H9 (cell line): ENCODE measurements at regions not wholly inside any gene's neighbourhood (a gene's known extent, or its start where the extent isn't known, plus 50 kb on each side); places are given as distances from the start of the nearest gene placed in this dataset.

ENCODE experiments used
- DNase-seq: peaks from one replicate; pipeline ENCODE4 v3.0.0-alpha.2; 2017
- H2AFZ ChIP-seq: one replicate; pipeline ENCODE4 v1.6.1; 2013; ENCODE audit warnings: mild to moderate bottlenecking, low read length, control low read depth, moderate library complexity
- H2AK5ac ChIP-seq: 2 replicates; pipeline ENCODE4 v1.6.1; 2013; ENCODE audit warnings: low read length, control low read depth, mixed read lengths; ENCODE audit not compliant: insufficient read length
- H2BK120ac ChIP-seq: one replicate; pipeline ENCODE4 v1.6.1; 2013; ENCODE audit warnings: low read depth, mild to moderate bottlenecking, low read length, control low read depth, inconsistent platforms; ENCODE audit not compliant: poor library complexity, severe bottlenecking
- H2BK12ac ChIP-seq: 2 replicates; pipeline ENCODE4 v1.6.1; 2013; ENCODE audit warnings: low read length, control low read depth, mixed read lengths, low read depth; ENCODE audit not compliant: insufficient read length
- H2BK15ac ChIP-seq: 2 replicates; pipeline ENCODE4 v1.6.1; 2013; ENCODE audit warnings: low read depth, low read length, control low read depth
- H2BK20ac ChIP-seq: one replicate; pipeline ENCODE4 v1.6.1; 2013; ENCODE audit warnings: low read depth, mild to moderate bottlenecking, low read length, control low read depth, inconsistent platforms; ENCODE audit not compliant: poor library complexity, severe bottlenecking
- H2BK5ac ChIP-seq: 2 replicates; pipeline ENCODE4 v1.6.1; 2013; ENCODE audit warnings: low read length, control low read depth, mixed read lengths; ENCODE audit not compliant: insufficient read length
- H3K14ac ChIP-seq: 2 replicates; pipeline ENCODE4 v1.6.1; 2013; ENCODE audit warnings: low read length, control low read depth; ENCODE audit not compliant: insufficient read depth
- H3K18ac ChIP-seq: 2 replicates; pipeline ENCODE4 v1.6.1; 2013; ENCODE audit warnings: low read depth, mild to moderate bottlenecking, mixed read lengths, low read length, control low read depth; ENCODE audit not compliant: insufficient read length
- H3K23ac ChIP-seq: 2 replicates; pipeline ENCODE4 v1.6.1; 2013; ENCODE audit warnings: low read length, control low read depth, mixed read lengths, low read depth; ENCODE audit not compliant: insufficient read length
- H3K23me2 ChIP-seq: 2 replicates; pipeline ENCODE4 v1.6.1; 2013; ENCODE audit warnings: low read depth, mild to moderate bottlenecking, mixed read lengths, low read length, control low read depth; ENCODE audit not compliant: insufficient read length, poor library complexity, severe bottlenecking
- H3K27ac ChIP-seq: 2 replicates; pipeline ENCODE4 v1.5.1; 2013; ENCODE audit warnings: low read length, control low read depth, mixed read lengths, low read depth; ENCODE audit not compliant: insufficient read length
- H3K27me3 ChIP-seq: 2 replicates; pipeline ENCODE4 v1.6.1; 2013; ENCODE audit warnings: low read length, control low read depth, inconsistent platforms; ENCODE audit not compliant: insufficient read depth
- H3K4ac ChIP-seq: 2 replicates; pipeline ENCODE4 v1.6.1; 2013; ENCODE audit warnings: low read depth, mild to moderate bottlenecking, control low read depth, inconsistent platforms, low read length, moderate library complexity
- H3K4me1 ChIP-seq: 2 replicates; pipeline ENCODE4 v1.6.1; 2013; ENCODE audit warnings: low read length, control low read depth, inconsistent platforms; ENCODE audit not compliant: insufficient read depth
- H3K4me2 ChIP-seq: 2 replicates; pipeline ENCODE4 v1.6.1; 2013; ENCODE audit warnings: low read length, control low read depth, mixed read lengths; ENCODE audit not compliant: insufficient read length, insufficient read depth
- H3K56ac ChIP-seq: 2 replicates; pipeline ENCODE4 v1.6.1; 2013; ENCODE audit warnings: low read depth, mild to moderate bottlenecking, mixed read lengths, low read length, control low read depth; ENCODE audit not compliant: insufficient read length
- H3K79me1 ChIP-seq: 2 replicates; pipeline ENCODE4 v1.6.1; 2013; ENCODE audit warnings: low read depth, mild to moderate bottlenecking, moderate library complexity, low read length, control low read depth, inconsistent platforms; ENCODE audit not compliant: insufficient read depth, poor library complexity, severe bottlenecking
- H3K79me2 ChIP-seq: 2 replicates; pipeline ENCODE4 v1.6.1; 2013; ENCODE audit warnings: low read length, control low read depth, inconsistent platforms; ENCODE audit not compliant: insufficient read depth
- H3K9ac ChIP-seq: 2 replicates; pipeline ENCODE4 v1.6.1; 2013; ENCODE audit warnings: low read length, control low read depth, mixed read lengths; ENCODE audit not compliant: insufficient read length; ENCODE audit errors: extremely low read depth
- H3K9me3 ChIP-seq: one replicate; pipeline ENCODE4 v1.6.1; 2013; ENCODE audit warnings: low read depth, low read length, inconsistent platforms; ENCODE audit not compliant: control insufficient read depth
- H3T11ph ChIP-seq: one replicate; pipeline ENCODE4 v1.6.1; 2013; ENCODE audit warnings: mild to moderate bottlenecking, low read length, control low read depth, inconsistent platforms
- H4K20me1 ChIP-seq: one replicate; pipeline ENCODE4 v1.6.1; 2013; ENCODE audit not compliant: control insufficient read depth, insufficient read length, insufficient read depth
- H4K5ac ChIP-seq: 2 replicates; pipeline ENCODE4 v1.6.1; 2013; ENCODE audit warnings: low read depth, mild to moderate bottlenecking, mixed read lengths, low read length, control low read depth; ENCODE audit not compliant: insufficient read length
- H4K8ac ChIP-seq: replicated peaks from 2 replicates; pipeline ENCODE4 v1.6.1; 2013; ENCODE audit warnings: low read length, control low read depth, mixed read lengths, low read depth; ENCODE audit not compliant: insufficient read length
- H4K91ac ChIP-seq: 2 replicates; pipeline ENCODE4 v1.6.1; 2013; ENCODE audit warnings: low read depth, mild to moderate bottlenecking, moderate library complexity, mixed read lengths, low read length, control low read depth; ENCODE audit not compliant: insufficient read length
- H3K27ac Mint-ChIP-seq, 3 experiments: 2 replicates in 2 of 3; 3 replicates in 1 of 3; pipeline ENCODE4 v1.8.0; 2020 to 2021; ENCODE audit warnings: mixed read lengths in 3 of 3, mild to moderate bottlenecking in 1 of 3, moderate library complexity in 1 of 3
- H3K27me3 Mint-ChIP-seq: 2 replicates; pipeline ENCODE4 v1.8.0; 2021; ENCODE audit warnings: low read depth, mild to moderate bottlenecking, moderate library complexity, mixed read lengths
- H3K36me3 Mint-ChIP-seq, 3 experiments: 2 replicates in 2 of 3; 3 replicates in 1 of 3; pipeline ENCODE4 v1.8.0; 2020 to 2021; ENCODE audit warnings: low read depth in 3 of 3, mixed read lengths in 3 of 3; ENCODE audit not compliant: insufficient read depth in 1 of 3
- H3K4me1 Mint-ChIP-seq, 2 experiments: 2 replicates each; pipeline ENCODE4 v1.8.0; 2020; ENCODE audit warnings: mixed read lengths in 2 of 2
- H3K4me3 Mint-ChIP-seq, 2 experiments: 2 replicates in 1 of 2; 3 replicates in 1 of 2; pipeline ENCODE4 v1.8.0; 2020 to 2021; ENCODE audit warnings: mild to moderate bottlenecking in 2 of 2, mixed read lengths in 2 of 2, moderate library complexity in 1 of 2
- H3K9me3 Mint-ChIP-seq, 2 experiments: 2 replicates in 1 of 2; 3 replicates in 1 of 2; pipeline ENCODE4 v1.8.0; 2020; ENCODE audit warnings: mild to moderate bottlenecking in 2 of 2, mixed read lengths in 2 of 2, moderate library complexity in 1 of 2
- WGBS: extraction: QIAGEN DNeasy Blood & Tissue Kit; methylation state at CpG from one replicate; pipeline ENCODE4 v1.1.7; 2013; ENCODE audit warnings: missing lambda C conversion rate, low lambda C conversion rate, mixed read lengths; ENCODE audit not compliant: insufficient read length; ENCODE audit errors: extremely low coverage; 5-methylcytosine and 5-hydroxymethylcytosine counted together
- TF ChIP-seq, protein P1 (sequence below): fragments of 200-600 bp; sonication (generic); conservative IDR thresholded peaks from 3 replicates; pipeline ENCODE4 v1.8.0; 2021; ENCODE audit warnings: antibody characterized with exemption, mild to moderate bottlenecking

- H4K91ac ChIP-seq: no peak overlapping the region
- no peaks in the 10 kb centered on the region for H3K23me2 ChIP-seq
- H2BK15ac ChIP-seq: no peak overlapping the region
- no peak overlapping the region for H2BK5ac ChIP-seq
- H3K56ac ChIP-seq: no peak overlapping the region
- no peaks in the 10 kb centered on the region for H3K79me2 ChIP-seq
- H2BK20ac ChIP-seq: no peak overlapping the region
- no peak for DNase-seq
- H3K9me3 ChIP-seq: no peaks in the 10 kb centered on the region
- H4K5ac ChIP-seq: no peak overlapping the region
- H3K79me1 ChIP-seq: no peaks in the 10 kb centered on the region
- no peak overlapping the region for H2AFZ ChIP-seq
- H3K9me3 Mint-ChIP-seq: peaks cover 5% of the 10 kb centered on the region in 2 experiments
- no peak overlapping the region for H3K27ac Mint-ChIP-seq
- no peak overlapping the region for H4K8ac ChIP-seq
- no peak overlapping the region for H3K4me2 ChIP-seq
- no peak overlapping the region for H3K18ac ChIP-seq
- no peak overlapping the region for H3K14ac ChIP-seq
- no peaks in the 10 kb centered on the region for H3K4me1 ChIP-seq
- no peak overlapping the region for H2BK120ac ChIP-seq
- H4K20me1 ChIP-seq: no peaks in the 10 kb centered on the region
- WGBS: no CpG with 5 or more reads among the region's 3 CpGs
- TF ChIP-seq, protein P1, sequence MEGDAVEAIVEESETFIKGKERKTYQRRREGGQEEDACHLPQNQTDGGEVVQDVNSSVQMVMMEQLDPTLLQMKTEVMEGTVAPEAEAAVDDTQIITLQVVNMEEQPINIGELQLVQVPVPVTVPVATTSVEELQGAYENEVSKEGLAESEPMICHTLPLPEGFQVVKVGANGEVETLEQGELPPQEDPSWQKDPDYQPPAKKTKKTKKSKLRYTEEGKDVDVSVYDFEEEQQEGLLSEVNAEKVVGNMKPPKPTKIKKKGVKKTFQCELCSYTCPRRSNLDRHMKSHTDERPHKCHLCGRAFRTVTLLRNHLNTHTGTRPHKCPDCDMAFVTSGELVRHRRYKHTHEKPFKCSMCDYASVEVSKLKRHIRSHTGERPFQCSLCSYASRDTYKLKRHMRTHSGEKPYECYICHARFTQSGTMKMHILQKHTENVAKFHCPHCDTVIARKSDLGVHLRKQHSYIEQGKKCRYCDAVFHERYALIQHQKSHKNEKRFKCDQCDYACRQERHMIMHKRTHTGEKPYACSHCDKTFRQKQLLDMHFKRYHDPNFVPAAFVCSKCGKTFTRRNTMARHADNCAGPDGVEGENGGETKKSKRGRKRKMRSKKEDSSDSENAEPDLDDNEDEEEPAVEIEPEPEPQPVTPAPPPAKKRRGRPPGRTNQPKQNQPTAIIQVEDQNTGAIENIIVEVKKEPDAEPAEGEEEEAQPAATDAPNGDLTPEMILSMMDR: no peak
- H3T11ph ChIP-seq: no peak overlapping the region
- no peaks in the 10 kb centered on the region; a peak in 1 of 7 replicates for H3K36me3 Mint-ChIP-seq
- H3K27me3 ChIP-seq: no peaks in the 10 kb centered on the region
- H3K4me3 Mint-ChIP-seq: no peak overlapping the region
- no peak overlapping the region for H2BK12ac ChIP-seq
- H2AK5ac ChIP-seq: no peak overlapping the region
- H3K4me1 Mint-ChIP-seq: peaks cover 0 to 3% of the 10 kb centered on the region in 2 experiments; a peak in 1 of 4 replicates
- no peak overlapping the region for H3K27ac ChIP-seq
- no peak overlapping the region for H3K4ac ChIP-seq
- no peak overlapping the region for H3K23ac ChIP-seq
- H3K27me3 Mint-ChIP-seq: peaks cover 15% of the 10 kb centered on the region
- H3K9ac ChIP-seq: no peak overlapping the region
These were observed 555.6 kb upstream of the LARGE1 start for GRCh38 chr22:34475886-34476285.
